Esophagus muscularis mucosa (tissue), 4 donors: ENCODE measurements at regions not wholly inside any gene's neighbourhood (a gene's known extent, or its start where the extent isn't known, plus 50 kb on each side); places are given as distances from the start of the nearest gene placed in this dataset.

Experiments
- DNase-seq: peaks from one replicate; pipeline ENCODE4 v3.0.0-alpha.2; 2017; ENCODE audit errors: extremely low spot score
- H3K27ac ChIP-seq, 4 donors: fragments of 200-600 bp; sonication (generic); replicated peaks in 1 of 4; 1 replicate in 3 of 4; 2 replicates in 1 of 4; pipeline ENCODE4 v1.5.1; 2016 to 2019; ENCODE audit warnings: mild to moderate bottlenecking in 1 of 4
- H3K27me3 ChIP-seq, 4 donors: fragments of 200-600 bp; sonication (generic); one replicate each; pipeline versions ENCODE4 v1.5.1 to v1.6.0; 2016 to 2019
- H3K36me3 ChIP-seq, 4 donors: fragments of 200-600 bp; sonication (generic); one replicate each; pipeline ENCODE4 v1.5.1; 2016 to 2019
- H3K4me1 ChIP-seq, 4 donors: fragments of 200-600 bp; sonication (generic); one replicate each; pipeline ENCODE4 v1.5.1; 2016 to 2019
- H3K4me3 ChIP-seq, 4 donors: fragments of 200-600 bp; sonication (generic); 1 replicate in 2 of 4; 2 replicates in 2 of 4; pipeline ENCODE4 v1.5.1; 2016 to 2019; ENCODE audit warnings: mild to moderate bottlenecking in 4 of 4, moderate library complexity in 1 of 4
- H3K9me3 ChIP-seq, 4 donors: fragments of 200-600 bp; sonication (generic); 1 replicate in 3 of 4; 2 replicates in 1 of 4; pipeline ENCODE4 v1.5.1; 2016 to 2019
- CTCF ChIP-seq, 3 experiments: fragments of 200-600 bp in 2 of 3; fragments of 450-650 bp in 1 of 3; sonication (generic) in 2 of 3; IDR thresholded peaks; one replicate each; pipeline ENCODE4 v1.5.1; 2017 to 2019; ENCODE audit warnings: antibody characterized with exemption in 3 of 3, mild to moderate bottlenecking in 2 of 3, moderate library complexity in 1 of 3
- EP300 ChIP-seq: sonication (generic); formaldehyde crosslinking; IDR thresholded peaks from one replicate; pipeline ENCODE4 v1.6.1; 2017; ENCODE audit warnings: antibody characterized with exemption
- POLR2A ChIP-seq: fragments of 450-650 bp; IDR thresholded peaks from one replicate; pipeline ENCODE4 v1.6.1; 2017; ENCODE audit warnings: antibody characterized with exemption, moderate library complexity, mild to moderate bottlenecking, low read depth
- POLR2AphosphoS5 ChIP-seq, 2 donors: sonication (generic); formaldehyde crosslinking; IDR thresholded peaks; one replicate each; pipeline ENCODE4 v1.6.1; 2017; ENCODE audit warnings: antibody characterized with exemption in 2 of 2
- WGBS: methylation state at CpG from one replicate; pipeline ENCODE4 v1.1.5; 2018; 5-methylcytosine and 5-hydroxymethylcytosine counted together
- intact Hi-C: fragments of 100-400 bp; cut with DNase I; formaldehyde crosslinking; loops from one replicate; pipeline ENCODE4 v1.15.1; 2023

- Histone ChIP-seq H3K27ac (no peak overlapping the region), H3K27me3 (no peaks in the 10 kb centered on the region), H3K4me1 (no peaks in the 10 kb centered on the region), H3K36me3 (no peaks in the 10 kb centered on the region), H3K4me3 (no peak overlapping the region), H3K9me3 (peaks cover 0 to 4% (median 1%) of the 10 kb centered on the region in 4 donors)
- intact Hi-C loops, result no loop called here
- TF ChIP-seq POLR2AphosphoS5 (IDR thresholded peaks at IDR 0.05), result no peak
- TF ChIP-seq CTCF (IDR thresholded peaks at IDR 0.05), result peak in 1 of 3 experiments; percentile 22
- 92% methylated on average over 2 of the region's 2 CpGs for WGBS
- no peak for DNase-seq
These were observed 502.5 kb upstream of the SEMA6A start for GRCh38 chr5:117077142-117077541.

GRCh38 chr5:117072439-117072838 lies 497.8 kb upstream of the SEMA6A start:
- Histone ChIP-seq H3K4me1 (no peaks in the 10 kb centered on the region), H3K27me3 (no peaks in the 10 kb centered on the region), H3K27ac (no peak overlapping the region), H3K4me3 (no peak overlapping the region), H3K36me3 (no peaks in the 10 kb centered on the region), H3K9me3 (peaks cover 0 to 13% (median 5%) of the 10 kb centered on the region in 4 donors)
- intact Hi-C loops, result no loop called here
- WGBS, result 96% methylated on average over 2 of the region's 2 CpGs
- TF ChIP-seq CTCF (IDR thresholded peaks at IDR 0.05) (no peak), EP300 (no peak), POLR2A (no peak), POLR2AphosphoS5 (IDR thresholded peaks at IDR 0.05) (no peak)
- DNase-seq, result no peak

- H3K4me3 ChIP-seq, result no peak overlapping the region
- 73% methylated on average over 1 of the region's 1 CpG for WGBS
- no peaks in the 10 kb centered on the region for H3K27me3 ChIP-seq
- H3K4me1 ChIP-seq, result no peaks in the 10 kb centered on the region
- peaks cover 0 to 2% (median 0%) of the 10 kb centered on the region in 4 donors for H3K9me3 ChIP-seq
- H3K27ac ChIP-seq, result no peak overlapping the region
- no peaks in the 10 kb centered on the region for H3K36me3 ChIP-seq
- intact Hi-C loops, result no loop called here
- TF ChIP-seq POLR2A (no peak), POLR2AphosphoS5 (IDR thresholded peaks at IDR 0.05) (no peak), EP300 (no peak), CTCF (IDR thresholded peaks at IDR 0.05) (no peak)
- no peak for DNase-seq
These were observed 491.2 kb upstream of the SEMA6A start for GRCh38 chr5:117065800-117066199.

GRCh38 chr5:117065161-117065560 lies 490.5 kb upstream of the SEMA6A start:
- Histone ChIP-seq H3K27me3 (no peaks in the 10 kb centered on the region), H3K27ac (no peak overlapping the region), H3K4me3 (no peak overlapping the region), H3K9me3 (no peaks in the 10 kb centered on the region), H3K36me3 (no peaks in the 10 kb centered on the region), H3K4me1 (no peaks in the 10 kb centered on the region)
- TF ChIP-seq POLR2A (no peak), CTCF (IDR thresholded peaks at IDR 0.05) (no peak), POLR2AphosphoS5 (IDR thresholded peaks at IDR 0.05) (no peak), EP300 (no peak)
- 81% methylated on average over 1 of the region's 1 CpG for WGBS
- DNase-seq, result no peak
- intact Hi-C loops, result no loop called here

GRCh38 chr5:117060099-117060498 lies 485.5 kb upstream of the SEMA6A start:
- Histone ChIP-seq H3K4me3 (no peak overlapping the region), H3K27ac (no peak overlapping the region), H3K27me3 (no peaks in the 10 kb centered on the region), H3K36me3 (no peaks in the 10 kb centered on the region), H3K9me3 (no peaks in the 10 kb centered on the region), H3K4me1 (no peaks in the 10 kb centered on the region)
- WGBS, result 90% methylated on average over 1 of the region's 1 CpG
- DNase-seq, result no peak
- intact Hi-C loops, result no loop called here
- TF ChIP-seq POLR2A, result no peak
- TF ChIP-seq POLR2AphosphoS5 (IDR thresholded peaks at IDR 0.05), result no peak
- no peak for TF ChIP-seq EP300
- no peak for TF ChIP-seq CTCF (IDR thresholded peaks at IDR 0.05)
